ENCODE measurements at regions not wholly inside any gene's neighbourhood (a gene's known extent, or its start where the extent isn't known, plus 50 kb on each side); places are given as distances from the start of the nearest gene placed in this dataset.

DNA sequence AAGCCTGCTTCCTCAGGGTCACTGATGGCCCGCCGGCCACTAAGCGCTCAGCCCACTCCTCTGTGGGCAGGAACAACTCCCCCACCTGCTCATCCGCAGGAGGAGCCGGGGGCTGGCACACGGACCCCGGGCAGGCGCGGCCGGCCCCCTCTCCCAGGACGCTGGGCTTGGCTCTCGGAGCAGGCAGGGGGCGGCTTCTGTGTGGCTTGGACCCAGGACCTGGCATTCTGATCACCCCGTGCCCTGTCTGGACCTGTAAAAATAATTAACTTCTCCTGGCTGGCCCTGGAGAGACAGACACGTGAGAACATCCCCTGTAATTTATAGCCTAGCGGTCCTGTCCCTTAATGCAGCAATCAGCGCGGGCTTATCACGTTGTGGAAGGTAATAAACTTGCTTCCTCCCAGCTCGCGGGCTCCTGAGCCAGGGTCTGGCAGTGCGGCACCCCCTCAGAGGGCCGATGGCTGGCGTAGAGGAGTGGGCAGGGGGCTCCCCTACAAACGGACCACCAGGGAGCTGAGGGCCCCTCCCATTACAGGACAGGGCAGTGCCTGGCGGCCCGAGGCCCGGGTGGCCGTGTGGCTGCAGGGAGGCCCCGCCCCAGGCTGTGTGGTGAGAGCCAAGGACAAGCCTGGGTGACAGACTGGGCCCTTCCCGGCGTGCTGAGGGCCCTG lies 84.5 kb upstream of the NKX1-1 start:
- TF ChIP-seq, protein P1, sequence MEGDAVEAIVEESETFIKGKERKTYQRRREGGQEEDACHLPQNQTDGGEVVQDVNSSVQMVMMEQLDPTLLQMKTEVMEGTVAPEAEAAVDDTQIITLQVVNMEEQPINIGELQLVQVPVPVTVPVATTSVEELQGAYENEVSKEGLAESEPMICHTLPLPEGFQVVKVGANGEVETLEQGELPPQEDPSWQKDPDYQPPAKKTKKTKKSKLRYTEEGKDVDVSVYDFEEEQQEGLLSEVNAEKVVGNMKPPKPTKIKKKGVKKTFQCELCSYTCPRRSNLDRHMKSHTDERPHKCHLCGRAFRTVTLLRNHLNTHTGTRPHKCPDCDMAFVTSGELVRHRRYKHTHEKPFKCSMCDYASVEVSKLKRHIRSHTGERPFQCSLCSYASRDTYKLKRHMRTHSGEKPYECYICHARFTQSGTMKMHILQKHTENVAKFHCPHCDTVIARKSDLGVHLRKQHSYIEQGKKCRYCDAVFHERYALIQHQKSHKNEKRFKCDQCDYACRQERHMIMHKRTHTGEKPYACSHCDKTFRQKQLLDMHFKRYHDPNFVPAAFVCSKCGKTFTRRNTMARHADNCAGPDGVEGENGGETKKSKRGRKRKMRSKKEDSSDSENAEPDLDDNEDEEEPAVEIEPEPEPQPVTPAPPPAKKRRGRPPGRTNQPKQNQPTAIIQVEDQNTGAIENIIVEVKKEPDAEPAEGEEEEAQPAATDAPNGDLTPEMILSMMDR (IDR thresholded peaks at IDR 0.05; ENCODE audit: insufficient read depth, low read length), result no peak
- TF ChIP-seq SPI1 (IDR thresholded peaks at IDR 0.05; ENCODE audit: borderline replicate concordance, low read depth), result no peak
